Stomach (tissue), 8 donors: ENCODE measurements at regions not wholly inside any gene's neighbourhood (a gene's known extent, or its start where the extent isn't known, plus 50 kb on each side); places are given as distances from the start of the nearest gene placed in this dataset.

Experiments
- DNase-seq, 2 donors: peaks; one replicate each; pipeline versions ENCODE4 v3.0.0 to v3.0.0-alpha.2; 2013 to 2019
- H3K27ac ChIP-seq, 5 donors: fragments of 200-600 bp in 4 of 5; sonication (generic) in 4 of 5; one replicate each; pipeline ENCODE4 v1.5.1; 2013 to 2019; ENCODE audit warnings: mild to moderate bottlenecking in 1 of 5, moderate library complexity in 1 of 5
- H3K27me3 ChIP-seq, 3 donors: fragments of 200-600 bp; sonication (generic); one replicate each; pipeline ENCODE4 v1.5.1; 2017 to 2019; ENCODE audit warnings: mixed run types in 1 of 3
- H3K36me3 ChIP-seq, 4 donors: fragments of 200-600 bp; sonication (generic); 1 replicate in 3 of 4; 2 replicates in 1 of 4; pipeline ENCODE4 v1.5.1; 2016 to 2019
- H3K4me1 ChIP-seq, 4 donors: fragments of 200-600 bp; sonication (generic); one replicate each; pipeline ENCODE4 v1.5.1; 2016 to 2019
- H3K4me3 ChIP-seq, 4 donors: fragments of 200-600 bp; sonication (generic) in 3 of 4; one replicate each; pipeline ENCODE4 v1.5.1; 2016 to 2019; ENCODE audit warnings: mild to moderate bottlenecking in 1 of 4
- H3K9me3 ChIP-seq, 4 donors: fragments of 200-600 bp; sonication (generic); one replicate each; pipeline ENCODE4 v1.5.1; 2016 to 2019
- EP300 ChIP-seq: sonication (generic); formaldehyde crosslinking; IDR thresholded peaks from one replicate; pipeline ENCODE4 v1.6.1; 2017; ENCODE audit warnings: antibody characterized with exemption
- POLR2A ChIP-seq, 4 donors: fragments of 450-650 bp; IDR thresholded peaks; one replicate each; pipeline ENCODE4 v1.6.1; 2016; ENCODE audit warnings: antibody characterized with exemption in 4 of 4, control low read depth in 2 of 4, mild to moderate bottlenecking in 1 of 4, moderate library complexity in 1 of 4
- POLR2AphosphoS5 ChIP-seq, 3 donors: sonication (generic); formaldehyde crosslinking; IDR thresholded peaks; one replicate each; pipeline ENCODE4 v1.6.1; 2016; ENCODE audit warnings: antibody characterized with exemption in 3 of 3
- WGBS, 5 donors: extraction: QIAGEN DNeasy Blood & Tissue Kit in 3 of 5; methylation state at CpG; one replicate each; pipeline versions ENCODE4 v1.1.5 to v1.1.7; 2013 to 2018; 5-methylcytosine and 5-hydroxymethylcytosine counted together
- intact Hi-C: fragments of 100-400 bp; cut with DNase I; formaldehyde crosslinking; loops from one replicate; pipeline ENCODE4 v1.15.1; 2023; ENCODE audit warnings: low total_unique reads
- TF ChIP-seq, protein P1 (sequence below), 7 experiments: fragments of 450-650 bp in 4 of 7; fragments of 200-600 bp in 3 of 7; sonication (generic) in 3 of 7; IDR thresholded peaks; one replicate each; pipeline ENCODE4 v1.5.1; 2016 to 2019; ENCODE audit warnings: antibody characterized with exemption in 7 of 7, control low read depth in 2 of 7, mild to moderate bottlenecking in 1 of 7
- donor health status: healthy with polysubstance abuse.
- donor health status: Bipolar disorder and iron deficiency.
- donor health status: healthy.

DNA sequence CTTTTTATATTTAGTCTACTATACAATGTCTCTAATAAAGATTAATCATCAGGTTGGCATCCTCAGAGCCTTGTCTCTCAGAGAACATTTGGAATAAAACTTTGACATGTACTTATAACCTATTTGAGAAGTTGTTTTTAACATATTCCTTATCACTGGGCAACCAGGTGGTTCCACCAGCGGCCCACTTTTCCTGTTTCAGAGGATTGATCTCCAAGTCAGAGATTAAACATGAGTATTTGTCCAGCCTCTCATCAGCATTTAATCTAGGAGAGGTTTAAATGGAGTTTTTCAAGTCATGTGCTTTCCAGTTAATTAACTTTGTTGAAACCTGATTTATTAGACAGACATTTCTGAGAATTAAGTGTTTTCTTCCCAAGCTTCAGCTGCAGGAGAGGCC is 345.5 kb downstream of the GRXCR1 start:
- TF ChIP-seq, protein P1, sequence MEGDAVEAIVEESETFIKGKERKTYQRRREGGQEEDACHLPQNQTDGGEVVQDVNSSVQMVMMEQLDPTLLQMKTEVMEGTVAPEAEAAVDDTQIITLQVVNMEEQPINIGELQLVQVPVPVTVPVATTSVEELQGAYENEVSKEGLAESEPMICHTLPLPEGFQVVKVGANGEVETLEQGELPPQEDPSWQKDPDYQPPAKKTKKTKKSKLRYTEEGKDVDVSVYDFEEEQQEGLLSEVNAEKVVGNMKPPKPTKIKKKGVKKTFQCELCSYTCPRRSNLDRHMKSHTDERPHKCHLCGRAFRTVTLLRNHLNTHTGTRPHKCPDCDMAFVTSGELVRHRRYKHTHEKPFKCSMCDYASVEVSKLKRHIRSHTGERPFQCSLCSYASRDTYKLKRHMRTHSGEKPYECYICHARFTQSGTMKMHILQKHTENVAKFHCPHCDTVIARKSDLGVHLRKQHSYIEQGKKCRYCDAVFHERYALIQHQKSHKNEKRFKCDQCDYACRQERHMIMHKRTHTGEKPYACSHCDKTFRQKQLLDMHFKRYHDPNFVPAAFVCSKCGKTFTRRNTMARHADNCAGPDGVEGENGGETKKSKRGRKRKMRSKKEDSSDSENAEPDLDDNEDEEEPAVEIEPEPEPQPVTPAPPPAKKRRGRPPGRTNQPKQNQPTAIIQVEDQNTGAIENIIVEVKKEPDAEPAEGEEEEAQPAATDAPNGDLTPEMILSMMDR (IDR thresholded peaks at IDR 0.05), result no peak
- TF ChIP-seq POLR2AphosphoS5 (IDR thresholded peaks at IDR 0.05) (no peak), EP300 (no peak), POLR2A (IDR thresholded peaks at IDR 0.05) (no peak)
- WGBS, 5 donors, result 27 to 46% (median 34%) methylated on average over 1 of the region's 1 CpG

DNA sequence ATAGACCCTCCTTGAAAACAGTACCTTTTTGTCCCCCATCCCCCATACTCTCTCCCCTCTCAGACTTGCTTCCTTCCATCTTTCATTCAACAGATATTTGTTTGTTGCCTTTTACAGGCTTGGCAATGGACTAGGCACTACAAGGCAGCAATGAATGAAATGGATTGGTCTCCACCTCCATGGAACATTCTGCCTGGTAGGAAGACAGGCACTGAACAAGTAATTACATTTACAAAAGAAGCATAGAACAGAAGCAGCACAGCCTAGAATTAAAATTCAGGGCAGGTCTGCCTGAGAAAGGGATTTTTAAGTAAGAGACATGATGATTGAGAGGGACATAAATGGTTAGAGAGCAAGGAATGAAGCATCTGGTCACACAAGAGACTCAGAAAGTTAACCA is 346.1 kb downstream of the GRXCR1 start:
- intact Hi-C loops, result no loop called here

More for the DNA sequence above, 345.5 kb downstream of the GRXCR1 start:
- intact Hi-C loops, result no loop called here
- peak in 1 of 2 donors; percentile 21 for DNase-seq
- Histone ChIP-seq H3K4me1 (no peaks in the 10 kb centered on the region), H3K9me3 (no peaks in the 10 kb centered on the region), H3K27ac (no peak overlapping the region), H3K27me3 (no peaks in the 10 kb centered on the region), H3K4me3 (no peak overlapping the region), H3K36me3 (no peaks in the 10 kb centered on the region)

DNA sequence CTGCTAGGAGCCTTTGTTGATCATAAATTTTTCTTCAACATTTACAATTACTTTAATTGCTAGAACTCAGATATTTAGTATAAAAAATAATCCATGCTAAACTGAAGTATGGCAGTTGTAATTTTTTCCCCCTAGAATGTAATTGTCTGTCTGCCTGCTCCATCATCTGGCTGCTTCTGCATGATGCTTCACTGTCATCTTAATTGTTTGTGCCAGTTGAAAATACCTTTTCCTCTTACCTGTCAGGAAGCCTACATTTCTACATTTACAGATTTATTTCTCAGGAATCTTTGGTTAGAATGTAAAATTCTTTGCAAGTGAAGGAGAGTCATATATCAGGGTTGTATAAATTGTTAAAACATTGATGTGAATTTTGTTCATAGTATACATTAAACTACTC is 348.6 kb downstream of the GRXCR1 start:
- DNase-seq, result no peak
- no peaks in the 10 kb centered on the region for H3K4me1 ChIP-seq
- no peak for TF ChIP-seq POLR2A (IDR thresholded peaks at IDR 0.05)
- no peaks in the 10 kb centered on the region for H3K36me3 ChIP-seq
- H3K27ac ChIP-seq, result no peak overlapping the region
- H3K27me3 ChIP-seq, result no peaks in the 10 kb centered on the region
- H3K4me3 ChIP-seq, result no peak overlapping the region
- intact Hi-C loops, result no loop called here
- no peaks in the 10 kb centered on the region for H3K9me3 ChIP-seq

More for the DNA sequence above, 346.1 kb downstream of the GRXCR1 start:
- no peaks in the 10 kb centered on the region for H3K27me3 ChIP-seq
- H3K36me3 ChIP-seq, result no peaks in the 10 kb centered on the region
- no peaks in the 10 kb centered on the region for H3K4me1 ChIP-seq
- H3K27ac ChIP-seq, result no peak overlapping the region
- no peak overlapping the region for H3K4me3 ChIP-seq
- no peaks in the 10 kb centered on the region for H3K9me3 ChIP-seq
- TF ChIP-seq POLR2A (IDR thresholded peaks at IDR 0.05) (no peak), EP300 (no peak), POLR2AphosphoS5 (IDR thresholded peaks at IDR 0.05) (no peak)
- TF ChIP-seq, protein P1 (IDR thresholded peaks at IDR 0.05), result no peak
- no peak for DNase-seq

DNA sequence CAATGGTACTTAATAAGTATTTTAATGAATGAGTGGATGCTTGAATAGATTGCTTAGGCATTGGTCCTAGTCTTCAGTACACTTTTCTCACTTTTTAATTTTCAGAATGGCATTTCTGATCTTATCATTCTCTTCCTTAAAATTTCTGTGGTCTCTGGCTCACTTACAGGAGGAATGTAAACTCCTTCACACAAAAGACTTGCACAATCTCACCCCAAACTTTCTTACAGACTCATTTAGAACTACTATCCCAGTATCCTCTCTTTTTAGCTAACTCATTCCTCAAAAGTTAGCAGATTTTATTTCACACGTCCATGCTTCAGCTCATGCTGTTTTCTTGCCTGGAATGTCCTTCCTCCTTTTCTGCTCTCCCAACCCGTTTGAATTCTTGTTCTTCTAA is 350.1 kb downstream of the GRXCR1 start:
- Histone ChIP-seq H3K4me3 (no peak overlapping the region), H3K27me3 (no peaks in the 10 kb centered on the region), H3K27ac (no peak overlapping the region), H3K4me1 (no peaks in the 10 kb centered on the region), H3K36me3 (no peaks in the 10 kb centered on the region), H3K9me3 (no peaks in the 10 kb centered on the region)
- intact Hi-C loops, result no loop called here
- WGBS, 5 donors, result 54 to 64% (median 61%) methylated on average over 2 of the region's 2 CpGs
- no peak for DNase-seq
- TF ChIP-seq EP300, result no peak
- TF ChIP-seq, protein P1 (IDR thresholded peaks at IDR 0.05), result no peak
- no peak for TF ChIP-seq POLR2A (IDR thresholded peaks at IDR 0.05)
- no peak for TF ChIP-seq POLR2AphosphoS5 (IDR thresholded peaks at IDR 0.05)

DNA sequence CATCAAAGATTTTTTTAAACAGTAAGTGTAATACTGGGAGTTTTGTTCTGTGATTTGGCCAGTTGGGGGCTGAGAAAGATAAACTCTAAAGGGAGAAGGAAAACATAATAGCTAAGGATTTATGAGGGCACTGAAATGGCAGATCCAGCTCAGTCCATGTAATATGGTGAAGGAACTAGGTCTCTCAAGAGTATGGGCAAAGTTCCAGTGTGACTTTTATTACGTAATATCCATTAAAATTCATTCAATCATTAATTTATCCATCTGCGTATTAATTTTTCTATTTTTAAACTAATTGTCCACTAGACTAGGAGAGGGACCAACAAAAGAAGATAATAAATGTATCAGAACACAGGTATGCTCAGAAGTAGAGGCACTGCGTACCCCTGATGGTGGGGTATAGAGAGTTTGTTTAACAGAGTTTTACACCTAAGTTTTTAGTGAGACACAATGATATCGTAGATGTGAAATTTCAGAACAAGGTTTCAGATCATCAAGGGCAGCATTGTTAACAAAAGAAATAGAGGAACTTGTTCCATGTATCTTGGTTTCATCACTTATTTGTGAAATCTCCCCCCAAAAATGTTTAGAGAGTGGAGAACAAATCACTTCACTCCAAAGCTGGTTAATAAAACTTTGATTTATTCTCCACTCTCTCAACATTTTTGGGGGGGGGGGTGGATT is 351.1 kb downstream of the GRXCR1 start:
- no peaks in the 10 kb centered on the region for H3K27me3 ChIP-seq
- TF ChIP-seq POLR2A (IDR thresholded peaks at IDR 0.05), result no peak
- TF ChIP-seq, protein P1 (IDR thresholded peaks at IDR 0.05), result no peak
- TF ChIP-seq POLR2AphosphoS5 (IDR thresholded peaks at IDR 0.05), result no peak
- TF ChIP-seq EP300, result no peak
- intact Hi-C loops, result no loop called here
- H3K4me1 ChIP-seq, result no peaks in the 10 kb centered on the region
- H3K36me3 ChIP-seq, result no peaks in the 10 kb centered on the region
- no peaks in the 10 kb centered on the region for H3K9me3 ChIP-seq
- 87 to 94% (median 92%) methylated on average over 4 of the region's 4 CpGs for WGBS, 5 donors
- no peak overlapping the region for H3K4me3 ChIP-seq
- H3K27ac ChIP-seq, result no peak overlapping the region
- no peak for DNase-seq
